Suprapubic skin (tissue), 4 donors: ENCODE measurements at regions not wholly inside any gene's neighbourhood (a gene's known extent, or its start where the extent isn't known, plus 50 kb on each side); places are given as distances from the start of the nearest gene placed in this dataset.
A peak's percentile ranks its signal among the peaks of the same experiment; 100 is the strongest.

Experiments
- DNase-seq, 2 donors: peaks; one replicate each; pipeline ENCODE4 v3.0.0-alpha.2; 2019; ENCODE audit warnings: low spot score in 2 of 2
- H3K27ac ChIP-seq: fragments of 200-600 bp; sonication (generic); one replicate; pipeline ENCODE4 v1.5.1; 2019
- H3K27me3 ChIP-seq: fragments of 200-600 bp; sonication (generic); one replicate; pipeline ENCODE4 v1.5.1; 2019
- H3K36me3 ChIP-seq: fragments of 200-600 bp; sonication (generic); one replicate; pipeline ENCODE4 v1.5.1; 2019
- H3K4me1 ChIP-seq: fragments of 200-600 bp; sonication (generic); one replicate; pipeline ENCODE4 v1.5.1; 2019
- H3K4me3 ChIP-seq: fragments of 200-600 bp; sonication (generic); one replicate; pipeline ENCODE4 v1.5.1; 2019; ENCODE audit warnings: mild to moderate bottlenecking
- H3K9me3 ChIP-seq: fragments of 200-600 bp; sonication (generic); one replicate; pipeline ENCODE4 v1.5.1; 2019
- EP300 ChIP-seq: sonication (generic); formaldehyde crosslinking; IDR thresholded peaks from one replicate; pipeline ENCODE4 v1.6.1; 2017; ENCODE audit warnings: antibody characterized with exemption
- POLR2A ChIP-seq, 2 donors: fragments of 450-650 bp; IDR thresholded peaks; one replicate each; pipeline ENCODE4 v1.6.1; 2017; ENCODE audit warnings: antibody characterized with exemption in 2 of 2, mild to moderate bottlenecking in 2 of 2, moderate library complexity in 2 of 2
- POLR2AphosphoS5 ChIP-seq, 3 donors: sonication (generic); formaldehyde crosslinking; IDR thresholded peaks; one replicate each; pipeline ENCODE4 v1.6.1; 2017; ENCODE audit warnings: antibody characterized with exemption in 3 of 3
- WGBS: methylation state at CpG from one replicate; pipeline ENCODE4 v1.1.5; 2018; 5-methylcytosine and 5-hydroxymethylcytosine counted together
- TF ChIP-seq, protein P1 (sequence below), 2 donors: fragments of 200-600 bp in 1 of 2; fragments of 450-650 bp in 1 of 2; sonication (generic) in 1 of 2; IDR thresholded peaks; one replicate each; pipeline ENCODE4 v1.5.1; 2016 to 2019; ENCODE audit warnings: antibody characterized with exemption in 2 of 2, mild to moderate bottlenecking in 1 of 2, moderate library complexity in 1 of 2

DNA sequence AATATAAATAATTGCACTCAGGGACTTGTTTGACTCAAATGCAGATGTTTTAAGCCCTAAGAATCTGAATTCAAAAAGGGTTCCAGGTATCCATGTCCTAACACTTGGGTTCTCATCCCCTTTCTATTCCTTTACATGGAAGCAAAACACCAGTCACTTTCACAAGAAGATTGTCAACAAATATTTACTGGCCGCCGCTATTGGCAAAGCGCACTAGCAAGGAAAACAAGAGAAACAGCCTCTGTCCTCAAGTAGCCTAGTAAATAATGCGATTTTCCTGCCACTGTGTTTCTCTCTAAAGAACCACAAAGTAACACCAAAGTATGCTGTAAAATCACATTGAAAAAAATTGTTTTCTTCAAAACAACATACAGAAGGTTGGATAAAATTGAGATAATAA, 66.7 kb upstream of the EZH2 start:
- TF ChIP-seq POLR2AphosphoS5 (IDR thresholded peaks at IDR 0.05) (no peak), EP300 (no peak), POLR2A (IDR thresholded peaks at IDR 0.05) (no peak)
- TF ChIP-seq, protein P1, sequence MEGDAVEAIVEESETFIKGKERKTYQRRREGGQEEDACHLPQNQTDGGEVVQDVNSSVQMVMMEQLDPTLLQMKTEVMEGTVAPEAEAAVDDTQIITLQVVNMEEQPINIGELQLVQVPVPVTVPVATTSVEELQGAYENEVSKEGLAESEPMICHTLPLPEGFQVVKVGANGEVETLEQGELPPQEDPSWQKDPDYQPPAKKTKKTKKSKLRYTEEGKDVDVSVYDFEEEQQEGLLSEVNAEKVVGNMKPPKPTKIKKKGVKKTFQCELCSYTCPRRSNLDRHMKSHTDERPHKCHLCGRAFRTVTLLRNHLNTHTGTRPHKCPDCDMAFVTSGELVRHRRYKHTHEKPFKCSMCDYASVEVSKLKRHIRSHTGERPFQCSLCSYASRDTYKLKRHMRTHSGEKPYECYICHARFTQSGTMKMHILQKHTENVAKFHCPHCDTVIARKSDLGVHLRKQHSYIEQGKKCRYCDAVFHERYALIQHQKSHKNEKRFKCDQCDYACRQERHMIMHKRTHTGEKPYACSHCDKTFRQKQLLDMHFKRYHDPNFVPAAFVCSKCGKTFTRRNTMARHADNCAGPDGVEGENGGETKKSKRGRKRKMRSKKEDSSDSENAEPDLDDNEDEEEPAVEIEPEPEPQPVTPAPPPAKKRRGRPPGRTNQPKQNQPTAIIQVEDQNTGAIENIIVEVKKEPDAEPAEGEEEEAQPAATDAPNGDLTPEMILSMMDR (IDR thresholded peaks at IDR 0.05): no peak
- no peaks in the 10 kb centered on the region for H3K36me3 ChIP-seq

DNA sequence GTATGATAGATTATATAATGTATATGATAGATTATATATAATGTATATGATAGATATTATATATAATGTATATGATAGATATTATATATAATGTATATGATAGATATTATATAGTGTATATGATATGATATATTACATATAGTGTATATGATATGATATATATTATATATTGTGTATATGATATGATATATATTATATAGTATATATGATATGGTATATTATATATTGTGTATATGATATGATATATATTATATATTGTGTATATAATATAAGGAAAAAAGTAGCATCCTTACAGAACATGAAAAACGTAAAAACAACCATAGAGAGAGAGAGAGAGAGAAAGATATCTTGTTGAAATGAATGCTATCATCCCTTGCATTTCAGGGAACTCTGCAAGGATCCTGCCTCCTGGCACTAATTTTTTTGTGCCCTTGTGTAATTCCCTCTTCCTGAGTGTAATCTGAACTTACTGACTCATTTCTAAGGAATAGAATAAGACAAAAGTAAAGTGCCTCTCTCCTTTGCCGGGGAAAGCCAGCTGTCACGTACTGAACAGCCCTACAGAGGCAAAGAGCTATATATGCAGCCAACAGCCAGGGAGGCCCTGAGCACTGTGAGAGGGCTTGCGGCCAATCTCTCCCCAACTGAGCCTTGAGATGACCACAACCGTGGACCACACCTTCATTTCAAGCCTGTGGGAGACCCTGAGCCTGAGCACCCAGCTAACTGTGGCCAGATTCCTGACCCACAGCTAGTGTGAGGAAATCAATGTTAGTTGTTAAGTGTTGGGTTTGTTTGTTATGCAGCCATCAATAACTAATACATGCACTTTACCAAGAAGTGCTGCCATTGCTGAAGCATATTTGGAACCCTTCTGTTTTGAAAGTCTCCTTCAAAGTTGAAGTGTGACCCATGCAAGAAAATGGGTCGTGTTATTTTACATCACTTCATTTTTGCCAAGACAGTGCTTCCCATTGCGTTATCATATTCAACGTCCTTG, 61.1 kb upstream of the EZH2 start:
- Histone ChIP-seq H3K4me1 (peaks cover 10% of the 10 kb centered on the region), H3K27ac (no peak overlapping the region), H3K4me3 (no peak overlapping the region), H3K9me3 (no peaks in the 10 kb centered on the region), H3K27me3 (no peaks in the 10 kb centered on the region), H3K36me3 (no peaks in the 10 kb centered on the region)
- WGBS: 58% methylated on average over 7 of the region's 8 CpGs
- DNase-seq: no peak
- TF ChIP-seq POLR2AphosphoS5 (IDR thresholded peaks at IDR 0.05) (no peak), POLR2A (IDR thresholded peaks at IDR 0.05) (no peak)
- TF ChIP-seq, protein P1 (IDR thresholded peaks at IDR 0.05): no peak

More for the DNA sequence above, 66.7 kb upstream of the EZH2 start:
- peaks cover 5% of the 10 kb centered on the region for H3K4me1 ChIP-seq
- no peak overlapping the region for H3K4me3 ChIP-seq
- 93% methylated on average over 4 of the region's 4 CpGs for WGBS
- no peak for DNase-seq
- H3K27ac ChIP-seq: no peak overlapping the region
- no peaks in the 10 kb centered on the region for H3K9me3 ChIP-seq
- no peaks in the 10 kb centered on the region for H3K27me3 ChIP-seq

DNA sequence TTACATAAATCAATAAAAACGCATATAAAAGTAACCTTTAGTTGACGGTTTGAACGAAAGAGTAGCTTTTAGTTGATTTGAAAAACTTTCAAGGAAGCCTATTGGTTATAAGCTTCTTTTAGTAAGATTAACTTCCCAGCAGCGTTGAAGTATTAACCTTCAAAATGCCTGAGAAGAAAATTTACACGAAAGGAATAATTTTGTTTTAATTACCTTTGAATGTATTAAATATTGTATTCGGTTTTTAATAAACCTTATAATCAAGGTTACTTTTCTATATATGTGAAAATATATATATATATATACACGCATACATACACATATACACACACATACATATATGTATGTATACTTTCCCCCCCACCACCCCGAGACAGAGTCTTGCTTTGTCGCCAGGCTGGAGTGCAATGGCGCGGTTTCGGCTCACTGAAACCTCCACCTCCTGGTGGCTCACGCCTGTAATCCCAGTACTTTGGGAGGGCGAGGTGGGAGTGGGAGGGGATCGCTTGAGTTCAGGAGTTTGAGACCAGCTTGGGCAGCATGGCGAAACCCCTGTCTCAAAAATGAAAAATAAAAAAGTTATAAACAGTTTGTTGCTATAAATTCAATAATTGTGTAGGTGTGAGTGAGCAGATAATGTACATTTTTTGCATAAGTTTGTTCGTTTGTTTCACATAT, 57.6 kb upstream of the EZH2 start:
- 6% methylated on average over 17 of the region's 17 CpGs for WGBS
- TF ChIP-seq EP300 (no peak), POLR2A (IDR thresholded peaks at IDR 0.05) (no peak), POLR2AphosphoS5 (IDR thresholded peaks at IDR 0.05) (no peak)
- TF ChIP-seq, protein P1 (IDR thresholded peaks at IDR 0.05): peak; percentile 28 to 58
- peak overlapping the region; percentile 93 for H3K27ac ChIP-seq
- H3K4me3 ChIP-seq: peak overlapping the region; percentile 69
- H3K36me3 ChIP-seq: no peaks in the 10 kb centered on the region
- no peaks in the 10 kb centered on the region for H3K9me3 ChIP-seq
- H3K4me1 ChIP-seq: peaks cover 16% of the 10 kb centered on the region
- peak in 1 of 2 donors; percentile 84 for DNase-seq
- no peaks in the 10 kb centered on the region for H3K27me3 ChIP-seq

DNA sequence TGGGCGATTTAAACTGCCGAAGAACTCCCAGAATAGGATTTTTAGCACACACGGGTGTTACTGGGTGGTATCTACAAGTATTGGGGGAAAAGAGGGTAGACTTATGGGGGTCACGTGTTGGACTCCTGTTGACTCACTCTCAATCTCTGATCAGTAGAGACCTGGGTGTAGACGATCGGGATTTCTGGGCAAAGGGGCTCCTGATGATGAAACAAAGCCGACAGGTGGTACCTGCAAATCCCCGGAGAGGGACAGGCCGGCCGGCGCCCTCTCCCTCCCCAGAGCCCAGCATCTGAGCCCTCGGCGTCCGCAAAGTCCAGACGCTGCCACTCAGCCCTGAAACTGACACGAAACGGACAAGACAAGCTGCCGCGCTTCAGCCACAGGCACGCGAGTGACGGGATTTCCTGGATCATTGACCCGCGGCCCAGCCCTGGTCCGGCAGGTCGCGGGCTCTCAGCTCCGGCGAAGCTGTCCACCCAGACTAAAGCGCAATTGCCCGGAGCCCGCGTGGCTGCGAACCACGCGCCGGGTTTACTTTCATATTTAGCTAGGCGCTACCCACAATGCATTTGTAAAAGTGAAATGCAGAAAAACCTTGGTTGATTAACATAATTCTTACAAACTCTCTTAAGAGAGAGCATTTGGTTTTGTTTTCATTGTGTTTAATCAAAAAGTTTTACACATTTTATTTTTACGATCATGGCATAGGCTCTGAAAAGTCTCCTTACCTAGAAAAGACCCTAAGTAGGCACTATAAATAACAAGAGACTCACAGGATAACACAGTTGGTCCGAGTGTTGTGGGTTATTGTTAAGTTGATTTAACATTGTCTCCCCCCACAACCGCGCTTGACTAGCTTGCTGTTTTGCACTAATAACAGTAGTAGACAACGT, 56.9 kb upstream of the EZH2 start:
- WGBS: under 1% methylated on average over 36 of the region's 43 CpGs
- Histone ChIP-seq H3K9me3 (no peaks in the 10 kb centered on the region), H3K27ac (peak overlapping the region; percentile 93), H3K4me3 (peak overlapping the region; percentile 69), H3K27me3 (no peaks in the 10 kb centered on the region), H3K4me1 (peaks cover 16% of the 10 kb centered on the region), H3K36me3 (no peaks in the 10 kb centered on the region)
- TF ChIP-seq EP300 (no peak), POLR2AphosphoS5 (IDR thresholded peaks at IDR 0.05) (peak in 1 of 3 donors; percentile 57), POLR2A (IDR thresholded peaks at IDR 0.05) (no peak)
- peak; percentile 87 to 90 for DNase-seq

- Histone ChIP-seq H3K36me3 (no peaks in the 10 kb centered on the region), H3K4me3 (no peak overlapping the region), H3K27ac (no peak overlapping the region), H3K9me3 (no peaks in the 10 kb centered on the region), H3K4me1 (peaks cover 16% of the 10 kb centered on the region), H3K27me3 (no peaks in the 10 kb centered on the region)
- 93% methylated on average over 1 of the region's 1 CpG for WGBS
- DNase-seq: no peak
- TF ChIP-seq, protein P1 (IDR thresholded peaks at IDR 0.05): no peak
- TF ChIP-seq POLR2AphosphoS5 (IDR thresholded peaks at IDR 0.05) (no peak), EP300 (no peak)
These were observed 55.2 kb upstream of the EZH2 start for GRCh38 chr7:148939128-148939755.
